ENCODE measurements at regions not wholly inside any gene's neighbourhood (a gene's known extent, or its start where the extent isn't known, plus 50 kb on each side); places are given as distances from the start of the nearest gene placed in this dataset.

DNA sequence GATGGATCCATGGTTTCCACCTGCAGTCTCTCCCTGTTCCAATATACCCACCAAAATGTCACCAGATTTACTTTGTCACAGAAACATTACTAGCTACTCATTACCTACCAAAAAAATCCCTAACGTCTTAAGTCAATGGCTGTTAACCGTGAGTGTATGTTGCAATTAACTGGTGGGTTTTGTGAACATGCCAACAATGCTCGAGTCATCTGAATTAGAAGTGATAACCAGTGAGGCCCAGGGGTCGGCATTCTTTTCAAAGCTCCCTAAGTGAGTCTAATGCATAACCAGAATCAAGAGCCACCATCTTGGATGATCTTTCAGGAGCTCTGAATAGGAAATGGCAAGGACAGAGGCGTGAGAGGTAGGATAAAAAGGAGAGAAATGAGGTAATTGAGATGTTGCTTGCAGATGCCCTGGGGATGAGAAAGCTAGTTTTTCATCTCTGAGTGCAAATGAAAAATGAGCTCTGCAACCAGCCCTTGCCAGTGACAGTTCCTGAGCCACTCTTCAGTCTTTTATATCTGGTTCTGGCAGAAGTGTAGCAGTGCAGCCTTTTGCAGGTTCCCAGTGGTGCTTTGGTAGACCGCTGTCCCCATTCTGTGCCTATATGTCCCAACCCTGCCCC is 130.0 kb upstream of the RND3 start:
- DNase-seq (ENCODE audit: low spot score), result no peak
- TF ChIP-seq, protein P1, sequence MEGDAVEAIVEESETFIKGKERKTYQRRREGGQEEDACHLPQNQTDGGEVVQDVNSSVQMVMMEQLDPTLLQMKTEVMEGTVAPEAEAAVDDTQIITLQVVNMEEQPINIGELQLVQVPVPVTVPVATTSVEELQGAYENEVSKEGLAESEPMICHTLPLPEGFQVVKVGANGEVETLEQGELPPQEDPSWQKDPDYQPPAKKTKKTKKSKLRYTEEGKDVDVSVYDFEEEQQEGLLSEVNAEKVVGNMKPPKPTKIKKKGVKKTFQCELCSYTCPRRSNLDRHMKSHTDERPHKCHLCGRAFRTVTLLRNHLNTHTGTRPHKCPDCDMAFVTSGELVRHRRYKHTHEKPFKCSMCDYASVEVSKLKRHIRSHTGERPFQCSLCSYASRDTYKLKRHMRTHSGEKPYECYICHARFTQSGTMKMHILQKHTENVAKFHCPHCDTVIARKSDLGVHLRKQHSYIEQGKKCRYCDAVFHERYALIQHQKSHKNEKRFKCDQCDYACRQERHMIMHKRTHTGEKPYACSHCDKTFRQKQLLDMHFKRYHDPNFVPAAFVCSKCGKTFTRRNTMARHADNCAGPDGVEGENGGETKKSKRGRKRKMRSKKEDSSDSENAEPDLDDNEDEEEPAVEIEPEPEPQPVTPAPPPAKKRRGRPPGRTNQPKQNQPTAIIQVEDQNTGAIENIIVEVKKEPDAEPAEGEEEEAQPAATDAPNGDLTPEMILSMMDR (IDR thresholded peaks at IDR 0.05; ENCODE audit: extremely low read depth, missing control alignments), result no peak

DNA sequence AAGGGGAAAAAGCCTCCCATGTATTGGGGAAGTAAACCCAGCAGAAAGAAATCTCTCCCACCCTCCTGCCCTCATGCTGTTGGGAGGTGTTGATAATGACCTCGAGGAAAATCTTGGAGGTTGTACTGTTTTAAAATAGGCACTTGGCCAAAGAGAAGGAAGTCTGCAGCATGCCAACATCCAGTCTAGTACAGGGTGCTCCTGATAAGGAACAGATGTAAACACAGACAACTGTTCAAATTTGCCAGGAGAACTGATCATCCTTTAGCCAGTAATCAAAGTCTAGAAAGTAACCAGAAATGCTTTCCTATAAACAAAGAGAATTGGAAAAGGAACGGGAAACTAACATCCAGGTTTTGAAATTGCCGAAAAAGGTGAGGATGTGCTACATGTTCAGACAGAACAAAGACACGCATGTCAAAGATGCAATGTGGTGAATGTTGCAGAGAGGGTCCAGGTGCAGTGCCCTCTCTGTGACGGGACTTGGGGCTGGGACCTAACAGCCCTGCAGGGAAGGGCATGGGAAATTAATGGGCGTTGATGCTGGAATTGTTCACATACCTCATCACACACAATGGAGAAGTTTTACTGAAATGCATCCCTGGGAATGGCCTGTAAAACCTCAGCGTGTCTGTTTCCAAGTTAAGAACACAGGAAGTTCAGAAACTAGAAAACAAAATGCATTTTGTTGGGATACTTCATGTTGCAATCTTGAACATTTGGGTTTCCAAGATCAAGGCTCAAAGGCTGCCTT is 125.7 kb upstream of the RND3 start:
- TF ChIP-seq, protein P1 (IDR thresholded peaks at IDR 0.05; ENCODE audit: extremely low read depth, missing control alignments), result no peak
- DNase-seq (ENCODE audit: low spot score), result no peak

GRCh38 chr2:150610670-150611279 is 123.3 kb upstream of the RND3 start:
- TF ChIP-seq, protein P1 (IDR thresholded peaks at IDR 0.05; ENCODE audit: extremely low read depth, missing control alignments), result peak; percentile 6
- peak; percentile 2 for DNase-seq (ENCODE audit: low spot score)

GRCh38 chr2:150609831-150610582 is 122.5 kb upstream of the RND3 start:
- DNase-seq (ENCODE audit: low spot score), result no peak
- TF ChIP-seq, protein P1 (IDR thresholded peaks at IDR 0.05; ENCODE audit: extremely low read depth, missing control alignments), result no peak

DNA sequence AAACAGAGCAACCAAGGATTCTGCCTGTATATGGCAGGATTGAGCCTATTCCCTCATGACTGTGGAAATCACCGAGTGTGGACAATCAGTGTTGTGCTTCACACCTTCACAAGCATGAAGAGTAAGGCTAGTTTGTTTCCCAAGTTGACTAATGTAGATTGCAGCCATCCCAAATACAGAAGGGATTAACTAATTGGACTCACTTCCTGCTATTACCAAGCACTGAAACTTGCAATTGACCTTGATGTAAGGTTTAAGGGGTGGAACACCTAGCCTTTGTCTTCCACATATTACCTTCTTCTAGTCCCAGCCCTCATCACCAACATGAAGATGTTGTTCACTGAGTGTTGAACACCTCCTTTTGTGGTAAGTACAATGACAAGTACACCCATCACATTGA is 120.9 kb upstream of the RND3 start:
- DNase-seq (ENCODE audit: low spot score), result no peak
- TF ChIP-seq, protein P1 (IDR thresholded peaks at IDR 0.05; ENCODE audit: extremely low read depth, missing control alignments), result no peak

- no peak for DNase-seq (ENCODE audit: low spot score)
Measured at GRCh38 chr2:150607390-150607811, 119.9 kb upstream of the RND3 start.

More at GRCh38 chr2:150607390-150607811, 119.9 kb upstream of the RND3 start:
- TF ChIP-seq, protein P1 (IDR thresholded peaks at IDR 0.05; ENCODE audit: extremely low read depth, missing control alignments), result no peak
